DND-41 (cell line): ENCODE measurements at regions not wholly inside any gene's neighbourhood (a gene's known extent, or its start where the extent isn't known, plus 50 kb on each side); places are given as distances from the start of the nearest gene placed in this dataset.

Experiments
- EZH2 ChIP-seq: IDR thresholded peaks from 3 replicates; pipeline ENCODE4 v1.6.1; 2012; ENCODE audit warnings: borderline replicate concordance, low read depth, mild to moderate bottlenecking, moderate library complexity, low read length, inconsistent platforms; ENCODE audit not compliant: severe bottlenecking
- TF ChIP-seq, protein P1 (sequence below): IDR thresholded peaks from 2 replicates; pipeline ENCODE4 v1.5.1; 2012; ENCODE audit warnings: borderline replicate concordance, low read length, moderate library complexity, mild to moderate bottlenecking; ENCODE audit not compliant: poor library complexity, severe bottlenecking; ENCODE audit errors: extremely low read depth

- TF ChIP-seq, protein P1, sequence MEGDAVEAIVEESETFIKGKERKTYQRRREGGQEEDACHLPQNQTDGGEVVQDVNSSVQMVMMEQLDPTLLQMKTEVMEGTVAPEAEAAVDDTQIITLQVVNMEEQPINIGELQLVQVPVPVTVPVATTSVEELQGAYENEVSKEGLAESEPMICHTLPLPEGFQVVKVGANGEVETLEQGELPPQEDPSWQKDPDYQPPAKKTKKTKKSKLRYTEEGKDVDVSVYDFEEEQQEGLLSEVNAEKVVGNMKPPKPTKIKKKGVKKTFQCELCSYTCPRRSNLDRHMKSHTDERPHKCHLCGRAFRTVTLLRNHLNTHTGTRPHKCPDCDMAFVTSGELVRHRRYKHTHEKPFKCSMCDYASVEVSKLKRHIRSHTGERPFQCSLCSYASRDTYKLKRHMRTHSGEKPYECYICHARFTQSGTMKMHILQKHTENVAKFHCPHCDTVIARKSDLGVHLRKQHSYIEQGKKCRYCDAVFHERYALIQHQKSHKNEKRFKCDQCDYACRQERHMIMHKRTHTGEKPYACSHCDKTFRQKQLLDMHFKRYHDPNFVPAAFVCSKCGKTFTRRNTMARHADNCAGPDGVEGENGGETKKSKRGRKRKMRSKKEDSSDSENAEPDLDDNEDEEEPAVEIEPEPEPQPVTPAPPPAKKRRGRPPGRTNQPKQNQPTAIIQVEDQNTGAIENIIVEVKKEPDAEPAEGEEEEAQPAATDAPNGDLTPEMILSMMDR: no peak
- no peak for TF ChIP-seq EZH2
Measured at GRCh38 chr16:31709181-31709580, 164.4 kb upstream of the ZNF267 start.
